Activated CD4-positive, alpha-beta T cell treated with anti-CD3 and anti-CD28 coated beads, Interleukin-2, amount 50 U/mL, for 16 hours (primary cell): ENCODE measurements at regions not wholly inside any gene's neighbourhood (a gene's known extent, or its start where the extent isn't known, plus 50 kb on each side); places are given as distances from the start of the nearest gene placed in this dataset.
"Not testable (repeated sequence)": the region's sequence is repeated elsewhere in the genome, so short reads cannot be mapped to it uniquely, and the experiment has no call there.

Source experiments
- DNase-seq: peaks from one replicate; pipeline ENCODE4 v3.0.0-alpha.2; 2020

DNA sequence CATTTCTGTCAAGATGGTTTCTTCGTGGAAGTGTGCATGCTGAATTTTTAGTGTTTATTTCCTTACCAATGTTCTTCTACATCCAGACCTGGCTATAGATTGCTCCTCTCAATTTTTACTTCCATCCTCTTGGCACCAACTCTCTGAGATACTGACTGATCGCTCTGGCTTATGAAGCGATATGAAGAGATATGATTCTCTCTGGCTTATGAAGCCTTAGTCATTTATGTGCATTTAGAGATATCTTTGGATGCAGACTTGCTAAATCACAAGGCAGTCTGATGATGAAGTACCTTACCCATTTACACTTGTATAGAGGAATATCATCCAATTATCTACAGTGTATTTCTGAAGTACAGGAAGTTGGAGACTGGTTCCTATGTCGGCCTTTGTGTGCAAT, 295.4 kb upstream of the STXBP5 start:
- DNase-seq: no peak

DNA sequence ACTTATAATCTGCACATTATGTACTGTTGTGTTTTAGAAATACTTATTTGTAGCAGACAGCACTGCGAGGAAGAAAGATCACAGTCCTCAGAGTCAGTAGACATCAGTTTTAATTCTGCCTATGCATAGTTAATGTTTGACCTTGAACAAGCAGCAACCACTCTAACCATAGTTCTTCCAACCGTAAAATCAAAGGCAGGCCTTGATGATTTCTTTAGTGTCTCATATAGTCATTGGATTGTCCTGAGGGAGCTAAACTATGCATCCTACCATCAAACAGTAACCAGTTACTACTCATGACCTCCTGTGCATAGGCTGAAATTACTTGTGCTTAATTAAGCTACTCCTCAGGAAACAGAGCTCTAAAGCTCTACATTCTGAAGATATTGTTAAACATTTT, 294.8 kb upstream of the STXBP5 start:
- no peak for DNase-seq

DNA sequence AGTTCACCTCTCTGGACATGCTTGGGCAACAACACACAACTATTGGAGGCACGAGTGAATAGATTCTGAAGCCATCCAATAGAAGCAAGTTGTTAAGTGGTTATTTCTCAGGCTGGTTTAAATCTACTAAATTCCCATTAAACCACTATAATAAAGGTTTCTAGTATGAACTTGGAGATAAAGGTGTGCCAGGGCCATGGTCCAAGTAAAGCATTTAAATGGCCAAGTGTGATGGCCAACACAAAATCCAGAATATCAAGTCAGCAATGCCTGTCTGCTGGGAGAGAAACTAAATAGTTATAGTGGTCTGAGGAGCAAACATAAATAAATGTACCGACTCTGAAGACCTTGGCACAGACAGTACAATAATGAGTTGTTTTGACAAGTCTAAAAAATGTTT, 294.3 kb upstream of the STXBP5 start:
- no peak for DNase-seq

DNA sequence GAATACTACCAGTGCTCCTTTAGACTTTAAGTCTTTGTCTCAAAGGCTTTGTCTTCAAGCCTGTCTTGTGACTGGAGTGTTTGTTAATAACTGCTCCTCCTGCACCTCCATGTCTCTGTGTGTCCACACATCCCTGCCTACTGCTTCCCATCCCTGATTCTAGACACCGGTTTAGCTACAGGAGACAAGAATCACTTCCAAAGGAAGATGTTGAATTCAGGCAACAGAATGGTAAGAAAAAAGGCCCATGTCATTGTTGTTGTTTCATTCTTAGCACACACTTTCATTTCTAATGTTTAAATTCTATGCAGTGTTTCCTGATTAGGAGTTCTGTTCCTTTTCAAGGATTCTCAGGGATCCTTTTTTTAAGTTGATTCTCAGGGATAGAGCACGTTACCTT, 293.6 kb upstream of the STXBP5 start:
- DNase-seq: no peak

GRCh38 chr6:146911635-146912215, 292.5 kb upstream of the STXBP5 start:
- DNase-seq: no peak

DNA sequence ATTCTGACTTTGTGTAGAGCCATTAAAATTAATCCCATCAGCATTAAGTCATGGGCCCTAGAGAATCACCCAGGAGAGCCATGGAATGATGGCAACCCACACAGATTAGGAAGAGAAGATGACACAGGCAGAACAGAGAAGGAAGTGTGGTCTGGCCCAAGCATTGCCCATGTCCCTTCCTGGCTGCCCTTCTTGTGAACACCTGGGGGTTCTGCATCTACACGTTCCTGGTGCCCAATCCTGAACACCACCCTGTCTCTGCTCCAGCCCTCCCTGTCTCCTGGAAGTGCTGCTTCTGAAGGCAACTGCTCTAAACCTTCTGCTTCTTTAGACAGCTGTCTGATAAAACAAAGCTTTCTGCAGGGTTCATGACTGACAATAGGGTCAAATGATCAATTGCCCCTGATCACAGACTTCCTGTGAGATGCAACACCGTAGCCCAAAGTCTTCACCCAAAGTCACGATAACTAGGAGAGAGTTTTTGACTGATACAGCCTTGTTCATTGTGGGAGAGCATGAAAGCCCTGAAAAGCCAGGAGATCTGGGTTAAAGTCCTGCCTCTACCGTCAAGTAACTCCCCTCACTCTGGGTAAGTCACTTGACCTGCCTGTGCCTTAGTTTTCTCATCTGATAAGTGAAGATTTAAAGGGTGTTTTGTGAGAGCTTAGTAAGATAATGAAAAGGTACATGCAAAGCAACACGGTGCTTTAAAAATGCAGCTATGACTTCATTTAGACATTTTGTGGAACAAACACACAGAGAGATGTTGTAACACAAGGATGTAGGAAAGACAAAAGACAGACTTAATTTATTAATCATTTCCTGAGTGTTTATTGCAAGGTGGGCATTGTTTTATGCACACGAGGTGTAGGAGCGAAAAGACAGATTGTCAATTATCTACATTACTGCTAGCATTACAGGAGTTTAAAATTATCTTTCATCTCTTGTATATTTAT, 291.2 kb upstream of the STXBP5 start:
- DNase-seq: no peak

DNA sequence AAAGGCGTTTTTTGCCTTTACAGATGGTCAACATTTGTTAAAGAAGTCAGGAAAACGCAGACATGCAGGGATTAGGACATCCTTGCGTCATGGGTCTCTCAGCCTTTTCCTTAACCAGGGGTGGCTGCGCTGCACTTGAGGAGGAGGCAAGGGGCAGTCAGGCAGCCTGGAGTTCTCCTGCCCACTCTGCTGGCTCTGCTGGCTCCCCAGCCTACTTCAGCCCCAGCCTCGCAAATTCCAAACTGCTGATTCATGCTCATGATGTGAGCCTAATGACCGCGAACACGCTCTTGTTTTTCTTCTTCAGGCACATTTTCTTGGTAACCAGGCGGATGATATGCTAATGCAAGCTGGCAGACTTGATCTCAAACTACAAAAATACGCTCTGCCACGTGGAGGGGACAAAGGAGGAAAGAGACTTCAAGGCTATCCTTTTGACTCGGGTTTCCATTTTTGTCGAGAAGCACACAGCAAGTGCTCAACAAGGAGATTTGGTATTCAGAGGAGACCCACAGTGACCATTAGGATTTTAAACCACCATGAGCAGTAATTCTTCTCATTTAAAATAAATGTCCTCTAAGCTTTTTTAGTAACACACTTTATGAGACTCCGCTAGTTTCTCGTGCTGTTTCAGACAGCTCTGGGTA, 290.3 kb upstream of the STXBP5 start:
- DNase-seq: peak; percentile 50

GRCh38 chr6:146914489-146915483, 289.4 kb upstream of the STXBP5 start:
- DNase-seq: no peak

DNA sequence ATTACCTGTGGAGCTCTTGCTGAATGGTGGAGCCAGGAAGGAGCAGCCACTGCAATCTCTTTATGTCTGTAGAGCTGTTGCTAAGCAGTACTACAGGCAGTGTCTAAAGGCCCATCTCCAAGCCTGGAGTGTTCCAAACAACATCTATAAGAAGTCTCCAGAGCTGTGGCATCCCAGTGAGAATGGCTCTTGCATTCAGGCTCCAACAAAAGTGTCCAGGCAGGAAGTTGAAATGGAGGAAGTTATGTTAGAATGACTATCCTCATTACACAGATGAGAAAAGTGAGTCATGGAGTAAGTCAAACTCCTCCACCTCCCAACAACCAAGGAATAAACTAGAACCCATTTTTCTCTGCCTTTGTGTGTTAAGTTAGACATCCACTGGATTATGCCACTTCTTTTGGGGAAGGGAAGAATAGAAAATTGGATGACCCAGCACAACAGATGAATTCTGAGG, 288.5 kb upstream of the STXBP5 start:
- no peak for DNase-seq

DNA sequence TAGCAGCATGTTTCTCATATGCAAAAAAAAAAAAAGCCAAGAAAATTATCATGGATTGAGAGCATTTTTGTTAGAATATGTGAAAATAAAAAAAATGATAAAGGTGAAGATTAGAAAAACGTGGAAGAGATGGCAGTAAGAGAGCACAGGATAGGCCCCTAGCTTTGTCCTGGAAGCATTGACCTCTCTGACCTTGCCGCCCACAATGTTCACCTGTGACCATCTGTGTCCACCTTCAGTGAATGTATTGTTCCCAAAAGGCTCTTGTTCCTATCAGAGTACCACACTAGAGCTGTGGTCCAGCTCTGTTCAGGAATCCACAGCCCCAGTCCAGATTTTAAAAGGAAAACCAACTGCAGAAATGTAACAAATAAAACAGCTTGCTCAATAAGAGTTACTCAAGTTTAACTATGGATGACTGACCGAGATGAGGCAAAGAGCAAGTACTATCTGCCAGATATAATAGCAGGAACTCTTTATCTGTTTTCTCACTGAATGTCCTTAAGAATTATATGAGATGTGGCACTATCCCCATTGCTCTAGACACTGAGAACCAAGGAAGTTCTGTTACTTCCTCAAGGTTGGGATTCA, 287.7 kb upstream of the STXBP5 start:
- DNase-seq: no peak

DNA sequence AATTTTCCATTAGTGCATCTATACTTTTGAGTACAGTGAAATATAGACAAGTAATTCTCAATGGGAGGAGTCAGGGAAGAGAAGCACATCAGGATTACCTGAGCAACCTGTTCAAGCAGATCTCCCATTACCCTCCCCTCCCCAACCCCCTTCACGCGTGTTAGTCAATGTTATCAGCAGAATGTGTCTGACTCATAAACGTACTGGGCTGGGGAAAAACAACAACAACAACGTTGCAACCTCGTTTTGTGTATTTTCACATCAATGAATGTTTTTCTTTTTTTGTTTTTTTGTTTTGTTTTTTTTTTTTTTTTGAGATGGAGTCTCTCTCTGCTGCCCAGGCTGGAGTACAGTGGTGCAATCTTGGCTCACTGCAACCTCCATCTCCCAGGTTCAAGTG, 287.0 kb upstream of the STXBP5 start:
- no peak for DNase-seq

DNA sequence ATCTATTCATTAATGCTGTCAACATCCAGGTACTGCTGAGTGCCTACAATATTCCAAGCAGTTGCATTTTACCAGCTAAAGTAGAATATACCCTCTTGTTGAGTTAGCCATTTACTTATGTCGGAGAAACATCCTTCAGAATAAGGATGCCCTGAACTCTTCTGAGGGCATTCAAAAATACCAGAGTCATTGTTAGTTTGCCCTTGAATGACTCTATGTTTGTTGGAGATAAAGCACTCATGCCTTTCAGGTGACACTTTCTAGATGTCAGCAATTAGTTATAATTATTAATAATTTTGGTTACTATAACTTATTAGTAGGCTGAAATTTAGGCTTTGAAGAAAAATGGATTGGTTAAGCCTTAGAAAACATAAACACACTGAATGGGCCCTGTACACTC, 286.2 kb upstream of the STXBP5 start:
- no peak for DNase-seq

- no peak for DNase-seq
These were observed 285.2 kb upstream of the STXBP5 start for GRCh38 chr6:146919017-146919416.

GRCh38 chr6:146923205-146923833, 280.9 kb upstream of the STXBP5 start:
- DNase-seq: no peak

DNA sequence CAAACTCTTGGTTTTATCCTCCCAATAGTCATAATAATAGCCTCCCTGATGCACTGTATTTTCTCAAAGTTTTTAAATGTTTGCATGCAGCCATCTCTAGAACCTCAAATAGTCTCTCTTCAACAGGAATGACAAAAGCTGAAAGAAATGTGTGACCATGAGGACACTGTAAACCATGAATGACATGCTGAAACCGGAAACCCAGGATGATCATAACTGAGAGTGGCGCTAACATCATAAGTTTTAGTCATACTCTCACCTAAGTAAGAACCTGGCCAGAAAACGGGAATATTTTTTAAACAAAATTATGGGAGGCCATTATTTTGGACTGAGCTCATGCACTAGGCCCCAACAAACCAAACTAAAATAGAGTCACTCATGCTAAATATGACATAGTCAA, 278.4 kb upstream of the STXBP5 start:
- no peak for DNase-seq

DNA sequence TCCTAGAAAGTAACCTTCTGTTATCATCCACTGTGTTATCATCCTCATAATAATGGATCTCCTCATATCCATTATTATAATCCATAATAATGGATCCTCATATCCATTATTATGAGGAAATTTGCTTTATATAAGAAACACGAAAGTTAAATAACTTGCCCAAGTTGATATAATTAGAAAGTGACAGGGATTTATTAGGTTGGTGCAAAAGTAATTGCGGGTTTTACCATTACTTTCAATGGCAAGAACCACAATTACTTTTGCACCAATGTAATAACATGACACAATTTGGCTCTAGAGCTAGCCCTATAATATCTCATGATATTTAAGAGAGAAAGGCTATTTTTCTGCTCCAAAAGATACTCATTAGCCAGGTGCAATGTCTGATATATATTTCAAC, 275.7 kb upstream of the STXBP5 start:
- no peak for DNase-seq

DNA sequence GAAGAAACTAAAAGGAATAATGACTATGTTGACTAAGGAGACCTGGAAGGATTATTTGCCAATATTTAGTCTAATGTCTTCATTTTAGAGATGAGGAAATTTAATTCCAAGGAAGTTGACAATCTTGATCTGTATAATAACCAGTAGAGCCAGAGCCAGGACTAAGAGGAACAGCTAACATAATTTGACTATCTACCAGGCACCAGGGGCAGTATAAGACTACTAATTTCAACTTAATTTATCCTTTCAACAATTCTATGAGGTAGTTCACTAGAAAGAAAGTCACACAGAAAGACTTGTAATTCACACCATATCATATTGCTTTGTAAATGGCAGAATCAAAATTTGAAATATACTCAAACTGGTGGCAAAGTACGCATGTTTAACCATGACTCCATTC, 273.0 kb upstream of the STXBP5 start:
- no peak for DNase-seq

DNA sequence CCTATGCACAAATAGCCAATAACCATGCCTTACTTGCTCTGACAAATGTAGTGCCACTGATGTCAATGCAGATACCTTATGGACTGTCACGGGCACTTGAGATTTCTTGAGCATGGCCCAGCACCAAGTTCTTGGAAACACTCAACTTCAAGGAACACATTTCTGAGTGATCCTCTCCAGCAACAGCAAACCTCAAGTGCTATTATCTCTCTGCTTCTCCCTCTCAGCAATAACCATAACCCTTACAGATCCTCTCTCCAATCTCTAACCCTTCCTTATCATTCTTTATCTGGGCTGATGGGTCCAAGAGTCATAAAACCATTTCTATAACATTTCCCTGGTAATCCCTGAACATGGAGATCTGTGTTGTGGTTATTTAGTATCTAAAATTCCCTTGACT, 266.9 kb upstream of the STXBP5 start:
- no peak for DNase-seq

DNA sequence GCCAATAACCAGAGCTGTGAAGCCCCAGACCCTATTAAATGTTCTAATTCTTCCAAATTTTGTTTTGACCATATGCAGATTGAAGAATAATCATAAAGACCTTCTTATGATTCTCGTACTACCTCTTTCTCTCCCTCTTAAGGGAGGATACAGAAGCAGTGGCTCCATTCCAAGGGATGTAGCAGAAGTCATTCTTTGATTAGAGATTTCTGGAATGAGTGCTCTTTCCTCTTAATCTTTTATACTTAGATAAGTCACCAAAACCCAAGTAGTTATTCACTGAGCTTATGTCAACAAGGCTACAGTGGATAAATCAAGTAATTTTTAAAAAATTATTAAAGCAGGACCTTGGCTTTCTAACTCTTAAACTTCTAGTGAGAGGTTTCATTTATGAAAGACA, 266.0 kb upstream of the STXBP5 start:
- DNase-seq: no peak

- not testable (repeated sequence) for DNase-seq
These were observed 264.8 kb upstream of the STXBP5 start for GRCh38 chr6:146939456-146939855.

GRCh38 chr6:146943664-146944063, 260.6 kb upstream of the STXBP5 start:
- DNase-seq: peak; percentile 3

- DNase-seq: no peak
These were observed 260.1 kb upstream of the STXBP5 start for GRCh38 chr6:146944077-146944476.
